ENCODE measurements at regions not wholly inside any gene's neighbourhood (a gene's known extent, or its start where the extent isn't known, plus 50 kb on each side); places are given as distances from the start of the nearest gene placed in this dataset.
"Not testable (repeated sequence)": the region's sequence is repeated elsewhere in the genome, so short reads cannot be mapped to it uniquely, and the experiment has no call there.

DNA sequence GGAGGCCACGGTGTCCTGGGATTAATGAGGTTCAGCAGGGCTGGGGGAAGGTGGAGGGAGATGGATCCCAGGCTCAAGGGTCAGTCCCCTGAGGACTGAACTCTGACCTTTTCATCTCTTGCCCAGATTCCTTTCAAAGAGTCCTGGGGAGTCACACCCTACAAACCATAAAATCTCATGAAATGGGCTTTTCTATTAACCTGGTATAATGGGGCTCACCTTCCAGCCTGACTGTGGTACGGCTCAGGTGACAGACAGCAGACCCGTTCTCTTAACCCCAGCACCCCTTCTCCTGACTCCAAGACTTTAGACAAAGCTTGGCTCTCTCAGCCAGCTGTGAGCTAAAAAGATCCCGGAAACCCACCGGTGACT, 268.2 kb downstream of the ADGRD1 start:
- CTCF ChIA-PET: no interaction called here
- POLR2A ChIA-PET: no interaction called here
- TF ChIP-seq CTCF (IDR thresholded peaks at IDR 0.05; ENCODE audit: control extremely low read depth, extremely low read depth, low read depth, missing control alignments): no peak

DNA sequence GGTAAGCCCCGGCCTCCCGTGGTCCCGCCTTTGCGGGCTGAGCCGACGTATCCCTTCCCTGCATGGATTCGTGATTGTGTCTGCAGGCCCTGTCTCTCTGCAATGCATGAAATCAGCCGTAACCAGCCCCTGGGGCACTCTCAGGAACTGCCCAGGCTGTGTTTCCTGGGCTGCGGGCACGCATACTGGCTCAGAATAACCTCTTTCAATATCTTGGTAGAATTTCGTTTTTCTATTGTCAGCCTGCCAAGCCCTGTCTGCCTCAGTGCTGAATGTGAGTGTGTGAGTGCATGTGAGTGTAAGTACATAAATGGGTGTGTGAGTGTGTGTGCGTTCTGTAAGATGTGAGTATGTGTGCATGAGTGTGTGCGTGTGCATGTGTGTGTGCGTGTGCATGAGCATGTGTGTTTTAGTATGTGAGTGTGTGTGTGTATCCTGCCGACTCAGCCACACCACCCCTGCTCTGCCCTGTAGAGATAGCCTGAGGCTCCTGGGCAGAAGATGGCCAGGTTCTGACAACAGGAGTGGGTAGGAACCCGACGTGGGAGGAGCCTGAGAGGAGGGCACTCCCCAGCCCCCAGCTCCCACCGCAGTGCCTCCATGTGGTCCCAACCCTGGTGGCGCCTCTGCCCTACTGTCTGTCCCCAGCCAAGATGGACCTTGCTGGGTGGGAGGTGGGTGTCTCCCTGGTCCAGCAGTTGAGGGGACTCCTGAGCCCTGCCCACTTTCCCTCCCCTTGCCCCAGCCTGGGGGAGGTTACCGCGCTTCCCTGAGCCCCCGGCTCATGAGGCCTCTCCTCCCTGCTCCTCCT, 268.8 kb downstream of the ADGRD1 start:
- no peak for TF ChIP-seq CTCF (IDR thresholded peaks at IDR 0.05; ENCODE audit: control extremely low read depth, extremely low read depth, low read depth, missing control alignments)
- POLR2A ChIA-PET: no interaction called here
- no peak for DNase-seq (ENCODE audit: extremely low spot score)
- CTCF ChIA-PET: no interaction called here

More for the DNA sequence above, 268.2 kb downstream of the ADGRD1 start:
- DNase-seq (ENCODE audit: extremely low spot score): no peak

DNA sequence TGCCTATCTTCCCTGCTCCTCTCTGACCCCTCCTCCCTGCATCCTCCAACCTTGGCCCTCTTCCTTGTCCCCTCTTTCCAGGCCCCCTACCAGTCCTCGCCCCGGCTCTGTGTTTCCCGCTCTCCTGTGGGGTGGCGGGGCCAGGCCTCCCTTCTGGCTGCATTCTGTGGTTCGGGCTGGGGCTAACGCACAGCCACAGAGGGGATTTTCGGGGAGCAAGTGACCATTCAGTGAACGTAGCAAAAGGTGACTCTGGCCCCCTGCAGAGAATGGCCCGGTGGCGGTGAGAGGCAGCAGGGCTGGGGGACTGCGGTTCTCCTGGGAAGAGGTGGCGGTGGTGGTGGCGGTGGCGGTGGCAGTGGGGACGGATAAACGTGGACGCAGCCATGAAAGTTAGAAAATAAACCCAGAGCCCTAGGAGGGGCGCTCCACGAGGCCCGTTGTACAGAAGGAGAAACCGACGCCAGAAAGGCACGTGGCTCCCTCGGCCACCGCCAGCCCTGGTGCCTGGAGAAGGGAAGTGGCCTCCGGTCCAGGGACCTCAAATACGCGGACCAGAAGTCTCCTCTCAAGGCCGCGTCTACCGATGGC, 269.6 kb downstream of the ADGRD1 start:
- ChIA-PET POLR2A (no interaction called here), CTCF (no interaction called here)
- no peak for DNase-seq (ENCODE audit: extremely low spot score)
- TF ChIP-seq CTCF (IDR thresholded peaks at IDR 0.05; ENCODE audit: control extremely low read depth, extremely low read depth, low read depth, missing control alignments): no peak

- ChIA-PET CTCF (no interaction called here), POLR2A (no interaction called here)
- TF ChIP-seq CTCF (IDR thresholded peaks at IDR 0.05; ENCODE audit: control extremely low read depth, extremely low read depth, low read depth, missing control alignments): no peak
- DNase-seq (ENCODE audit: extremely low spot score): no peak
These were observed 270.1 kb downstream of the ADGRD1 start for GRCh38 chr12:131223791-131224225.

DNA sequence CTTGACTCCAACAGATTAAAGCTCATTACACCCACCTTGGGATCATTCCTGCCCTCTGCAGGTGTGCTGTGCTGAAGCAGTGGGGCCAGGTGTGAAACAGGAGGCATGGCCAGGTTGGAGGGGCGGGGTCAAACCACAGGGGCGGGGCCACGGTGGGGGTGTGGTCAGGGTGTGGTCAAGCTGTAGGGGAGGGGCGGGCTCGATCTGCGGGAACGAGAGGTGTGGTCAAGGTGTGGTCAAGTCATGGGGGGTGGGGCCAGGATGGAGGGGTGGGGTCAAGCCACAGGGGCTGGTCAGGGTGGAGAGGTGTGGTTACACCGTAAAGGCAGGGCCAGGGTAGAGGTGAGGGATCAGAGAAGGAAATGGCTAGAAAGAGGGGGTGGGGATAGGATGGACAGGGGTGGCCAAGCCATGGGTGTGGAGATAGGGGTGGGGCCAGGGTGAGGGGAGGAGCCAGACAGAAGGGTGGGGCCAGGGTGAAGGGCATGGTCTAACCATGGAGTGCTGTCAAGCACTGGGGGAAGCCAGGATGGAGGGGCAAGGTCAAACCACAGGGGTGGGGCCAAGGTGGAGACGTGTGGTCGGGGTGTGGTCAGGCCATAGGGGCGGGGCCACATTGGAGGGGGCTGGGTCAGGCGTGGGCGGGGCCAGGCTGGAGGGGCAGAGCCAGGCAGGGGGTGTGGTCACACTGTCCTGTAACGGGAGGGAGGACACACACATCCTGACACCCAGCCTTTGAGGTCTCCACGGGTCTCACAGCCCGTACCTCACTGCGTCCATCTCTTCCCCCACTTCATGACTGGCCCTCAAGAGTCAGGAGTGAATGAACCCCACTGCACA, 270.7 kb downstream of the ADGRD1 start:
- DNase-seq (ENCODE audit: extremely low spot score); CTCF ChIA-PET; POLR2A ChIA-PET: not testable (repeated sequence)

GRCh38 chr12:131225066-131225380, 271.3 kb downstream of the ADGRD1 start:
- DNase-seq (ENCODE audit: extremely low spot score); POLR2A ChIA-PET; CTCF ChIA-PET: not testable (repeated sequence)

DNA sequence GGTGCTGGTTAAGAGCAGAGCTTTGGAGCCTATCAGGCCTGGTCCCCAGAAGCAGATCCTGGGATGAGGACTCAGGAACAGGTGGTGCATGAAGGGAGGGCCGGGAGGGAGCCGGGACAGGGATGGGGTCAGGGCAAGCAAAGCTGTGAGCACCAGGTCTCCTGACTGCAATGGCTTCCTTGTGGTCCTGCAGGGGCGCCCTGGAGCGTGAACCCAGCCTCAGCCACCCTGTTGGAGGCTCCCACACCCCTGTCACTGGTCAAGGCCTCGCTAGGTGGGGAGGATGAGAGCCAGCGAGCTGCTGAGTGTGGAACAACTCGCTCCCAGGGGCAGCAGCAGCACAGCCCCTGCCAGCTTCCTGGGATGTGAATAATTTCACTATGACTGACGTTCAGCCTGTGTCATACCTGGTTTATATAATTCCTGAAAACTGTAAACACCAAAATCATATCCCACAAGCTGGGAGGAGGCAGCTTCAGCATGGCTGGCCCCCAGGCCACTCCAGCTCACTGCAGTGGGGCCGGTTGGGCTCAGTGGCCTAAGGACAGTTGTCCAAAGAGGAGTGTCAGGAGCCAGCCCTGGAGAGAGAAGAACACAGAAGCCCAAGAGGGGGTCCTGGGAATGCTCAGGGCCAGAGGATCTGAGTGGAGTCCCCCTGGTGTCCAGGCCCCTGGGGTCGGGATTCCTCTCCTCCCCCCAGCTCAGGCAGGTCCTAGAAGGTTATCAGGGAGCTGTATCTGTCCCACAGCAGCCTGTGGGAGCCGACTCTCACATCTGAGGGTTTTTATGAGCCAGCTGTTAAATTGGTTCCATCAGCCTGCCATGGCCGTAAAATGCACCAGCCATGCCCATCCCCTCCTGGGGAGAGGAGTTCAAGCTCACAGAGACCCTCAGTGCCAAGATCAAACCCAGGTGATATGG, 272.9 kb downstream of the ADGRD1 start:
- POLR2A ChIA-PET: no interaction called here
- TF ChIP-seq CTCF (IDR thresholded peaks at IDR 0.05; ENCODE audit: control extremely low read depth, extremely low read depth, low read depth, missing control alignments): no peak
- CTCF ChIA-PET: interaction anchor here (1.0 kb wide), 1 partner anchor 53 kb away, joined by 3 read pairs; no protein-coding TSS in a partner anchor
- DNase-seq (ENCODE audit: extremely low spot score): no peak

GRCh38 chr12:131227641-131228040, 273.9 kb downstream of the ADGRD1 start:
- CTCF ChIA-PET: interaction anchor here (1.2 kb wide), 1 partner anchor 10 kb away, joined by 3 read pairs; no protein-coding TSS in a partner anchor
- DNase-seq (ENCODE audit: extremely low spot score); POLR2A ChIA-PET: not testable (repeated sequence)

GRCh38 chr12:131229079-131229425, 275.3 kb downstream of the ADGRD1 start:
- POLR2A ChIA-PET; DNase-seq (ENCODE audit: extremely low spot score): not testable (repeated sequence)
- CTCF ChIA-PET: interaction anchor here (1.2 kb wide), 1 partner anchor 37 kb away, joined by 3 read pairs; no protein-coding TSS in a partner anchor

All from GM10248 (cell line).